HG03135 (cell line): ENCODE measurements at regions not wholly inside any gene's neighbourhood (a gene's known extent, or its start where the extent isn't known, plus 50 kb on each side); places are given as distances from the start of the nearest gene placed in this dataset.

ENCODE experiments used
- ATAC-seq: cut with Tn5 transposase; IDR thresholded peaks from one replicate; pipeline ENCODE4 v1.9.1; 2021; ENCODE audit warnings: mild to moderate bottlenecking, moderate library complexity; ENCODE audit not compliant: unreplicated experiment

- ATAC-seq: no peak
These were observed 533.8 kb upstream of the TMPRSS15 start for GRCh38 chr21:18937337-18937736.

DNA sequence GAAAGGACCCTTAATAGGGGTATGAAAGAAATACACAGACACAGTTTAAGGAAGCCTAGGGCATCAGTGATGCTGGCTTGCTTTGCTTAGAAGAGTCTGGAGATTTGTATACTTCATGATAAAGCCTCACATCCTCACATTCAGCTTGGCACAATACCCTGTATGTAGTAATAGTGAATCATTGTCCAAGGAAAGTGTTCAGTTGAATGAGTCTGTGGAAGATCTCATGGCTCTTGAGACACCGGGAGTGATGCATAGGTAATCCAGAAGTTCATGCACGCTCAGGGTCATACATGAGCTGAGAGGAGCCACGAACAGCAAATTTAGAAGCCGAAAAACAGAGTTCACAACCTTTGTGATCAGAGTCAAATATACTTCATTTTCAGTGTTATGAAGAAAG lies 537.2 kb upstream of the TMPRSS15 start:
- no peak for ATAC-seq

GRCh38 chr21:18950045-18950740 lies 546.6 kb upstream of the TMPRSS15 start:
- ATAC-seq: no peak

DNA sequence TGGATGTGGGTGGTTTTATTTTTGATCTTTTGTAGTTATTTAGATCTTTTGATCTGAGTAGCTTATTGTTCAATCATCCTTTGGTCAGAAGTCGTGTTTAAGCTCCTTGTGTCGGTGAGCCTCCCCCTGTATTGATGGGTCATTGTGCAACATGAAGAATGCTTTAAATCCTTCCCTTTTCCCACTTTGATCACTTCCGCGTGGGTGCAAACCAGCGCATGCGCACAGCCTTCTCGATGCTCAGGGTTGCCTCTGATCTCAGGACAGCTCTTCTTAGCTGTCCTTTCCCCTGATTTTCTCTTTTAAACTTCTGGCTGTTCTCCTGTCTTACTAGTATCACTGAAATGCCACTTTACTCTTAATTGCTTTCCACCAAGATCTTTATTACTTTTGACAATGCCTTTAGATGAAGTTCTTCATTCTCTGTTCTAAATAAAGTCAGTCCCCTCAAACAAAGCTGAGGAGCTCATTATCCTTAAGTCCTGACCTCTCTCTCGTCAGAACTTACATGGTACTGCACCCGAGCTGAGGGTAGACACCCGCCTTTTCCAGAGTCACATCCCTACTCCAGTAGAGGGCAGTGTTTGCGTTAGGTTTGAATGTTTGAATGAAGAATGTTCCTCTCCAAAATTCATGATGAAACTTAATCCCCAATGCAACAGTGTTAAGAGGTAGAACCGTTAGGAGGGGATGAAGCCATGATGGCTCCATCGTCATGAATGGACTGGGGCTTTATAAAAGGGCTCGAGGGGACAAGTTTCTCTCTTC lies 547.9 kb upstream of the TMPRSS15 start:
- ATAC-seq: no peak

DNA sequence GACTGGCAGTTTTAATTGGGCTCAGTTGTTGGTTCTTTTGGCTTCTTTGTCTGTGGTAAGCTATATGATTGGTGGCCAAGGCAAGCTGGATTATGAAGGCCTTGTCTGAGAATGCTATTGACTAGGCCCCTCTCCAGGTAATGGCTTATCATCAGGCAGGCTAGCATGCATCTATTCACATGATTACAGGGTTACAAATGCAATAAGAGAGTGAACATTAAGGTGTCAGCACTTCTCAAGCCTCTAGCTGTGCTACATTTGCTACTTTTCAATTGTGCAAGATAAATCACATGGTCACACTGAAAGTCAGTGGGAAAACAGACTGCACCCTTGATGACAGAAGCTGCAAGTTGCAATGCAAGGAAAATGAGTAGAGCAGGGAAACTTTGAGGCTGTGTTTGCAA lies 550.9 kb upstream of the TMPRSS15 start:
- ATAC-seq: no peak

GRCh38 chr21:18959817-18960216 lies 556.2 kb upstream of the TMPRSS15 start:
- no peak for ATAC-seq

DNA sequence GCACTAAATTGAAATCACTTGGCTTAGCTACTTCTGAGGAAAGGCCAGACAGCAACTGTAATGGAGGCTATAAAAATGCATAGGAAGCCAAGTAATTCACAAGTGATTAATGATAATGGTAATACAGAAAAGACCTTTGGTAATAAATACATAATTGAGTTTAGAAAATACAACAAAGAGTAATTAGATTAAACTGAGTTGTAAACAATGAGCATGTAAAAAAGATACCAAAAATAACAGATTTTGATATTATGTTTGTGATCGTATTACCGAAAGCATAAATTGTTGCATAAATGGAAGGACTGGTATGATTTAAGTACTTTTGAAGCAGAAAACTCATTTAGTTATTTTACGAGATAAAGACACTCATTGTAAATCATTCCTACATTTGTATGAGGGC lies 556.7 kb upstream of the TMPRSS15 start:
- ATAC-seq: no peak

GRCh38 chr21:18970416-18970815 lies 566.8 kb upstream of the TMPRSS15 start:
- ATAC-seq: no peak

DNA sequence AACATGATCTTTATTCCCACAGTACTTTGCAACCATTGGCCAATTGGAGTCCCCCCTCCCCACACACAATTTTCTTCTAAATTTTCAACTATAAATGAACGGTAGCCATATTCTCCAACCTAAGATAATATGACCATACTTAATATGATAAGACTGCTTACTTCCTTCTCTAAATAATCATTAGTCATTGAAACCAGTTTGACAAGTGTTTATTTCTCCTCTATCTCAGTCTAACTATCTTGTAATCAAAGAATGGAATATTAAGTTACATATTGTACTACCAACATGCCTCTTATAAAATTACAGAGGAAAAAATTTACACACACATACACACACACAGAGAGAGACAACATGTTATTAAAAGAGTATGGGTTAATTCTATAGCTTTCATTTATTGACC lies 567.4 kb upstream of the TMPRSS15 start:
- no peak for ATAC-seq

DNA sequence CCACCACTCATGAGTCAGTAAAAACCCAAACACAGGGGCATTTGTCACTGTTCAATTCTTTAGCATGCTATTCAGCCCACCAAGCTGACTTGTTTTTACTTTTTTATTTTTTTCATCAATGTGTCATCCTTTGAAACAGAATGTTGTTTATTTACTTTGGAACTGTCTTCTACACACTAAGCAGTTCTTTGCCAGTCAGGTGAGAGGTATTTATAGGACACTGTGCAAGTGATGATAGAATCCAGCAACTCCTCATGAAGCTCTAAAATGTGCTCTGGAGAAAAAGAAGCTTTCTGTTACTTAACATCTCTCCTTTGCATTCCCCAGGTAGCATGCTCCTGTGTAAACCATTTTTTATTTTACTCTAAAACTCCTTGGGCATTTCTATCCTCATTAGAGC lies 582.0 kb upstream of the TMPRSS15 start:
- ATAC-seq: no peak

DNA sequence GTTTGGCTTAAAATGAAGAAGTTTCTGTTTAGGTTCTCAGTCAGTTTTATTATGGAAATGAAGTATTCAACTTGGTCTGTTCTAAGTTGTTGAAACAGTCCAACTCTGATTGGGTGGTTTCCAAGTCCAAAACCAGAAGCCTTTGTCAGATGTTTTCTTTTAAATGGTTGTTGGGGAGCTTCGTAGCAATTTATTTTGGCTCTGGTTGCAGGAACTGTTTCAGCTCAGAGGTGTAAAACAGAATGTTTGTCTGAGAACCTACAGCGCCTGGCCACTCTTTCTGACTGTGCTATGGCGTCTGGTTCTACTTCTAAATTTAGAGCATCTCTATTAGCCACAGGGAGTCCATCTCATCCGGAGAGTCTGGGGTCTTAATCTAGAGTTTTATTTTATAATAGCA lies 582.6 kb upstream of the TMPRSS15 start:
- ATAC-seq: no peak

DNA sequence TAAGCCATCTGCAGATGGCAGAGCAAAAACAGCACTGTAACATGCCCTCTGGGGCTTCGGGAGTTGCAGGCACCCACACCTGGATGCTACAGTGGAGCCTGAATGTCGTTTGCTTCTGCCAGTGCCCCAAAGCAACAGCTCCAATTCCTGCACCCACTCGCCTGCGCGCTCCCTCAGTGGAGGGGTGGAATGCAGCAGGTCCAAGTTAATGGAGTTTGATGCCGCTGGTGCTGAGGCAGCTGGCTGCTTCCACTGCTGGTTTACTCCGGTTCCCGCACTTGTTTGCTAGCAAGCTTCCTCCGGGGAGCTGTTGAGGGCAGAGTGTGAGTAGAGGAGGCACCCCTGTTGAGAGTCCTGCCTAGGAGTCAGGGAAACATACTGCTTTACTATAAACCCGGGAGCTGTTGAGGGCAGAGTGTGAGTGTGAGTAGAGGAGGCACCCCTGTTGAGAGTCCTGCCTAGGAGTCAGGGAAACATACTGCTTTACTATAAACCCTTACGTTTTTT lies 584.0 kb upstream of the TMPRSS15 start:
- ATAC-seq: no peak

DNA sequence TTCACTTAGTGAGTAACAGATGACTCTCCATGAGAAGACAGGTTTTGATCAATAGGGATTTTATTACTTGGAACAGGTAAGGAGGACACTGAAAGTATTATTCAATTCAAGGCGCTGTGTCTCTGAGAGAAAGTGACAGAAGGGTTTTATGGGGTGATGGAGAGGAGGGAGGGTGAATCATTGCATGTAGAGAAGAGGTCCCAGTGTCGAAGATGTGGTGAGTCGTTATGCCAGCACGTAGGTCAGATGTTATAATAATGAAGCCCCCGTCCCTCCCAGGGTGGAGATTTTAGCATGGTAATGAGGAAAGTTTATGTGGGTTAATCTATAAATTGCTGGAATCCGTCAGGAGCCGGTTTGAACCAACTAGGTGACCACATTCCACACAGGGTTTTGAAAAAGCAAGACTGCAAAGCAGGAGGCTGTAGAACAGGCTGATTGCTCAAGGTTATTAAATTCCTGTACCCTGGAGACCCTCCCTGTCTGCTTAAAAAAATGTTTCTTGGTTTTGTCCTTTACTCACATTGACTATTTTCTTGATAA lies 586.4 kb upstream of the TMPRSS15 start:
- no peak for ATAC-seq

DNA sequence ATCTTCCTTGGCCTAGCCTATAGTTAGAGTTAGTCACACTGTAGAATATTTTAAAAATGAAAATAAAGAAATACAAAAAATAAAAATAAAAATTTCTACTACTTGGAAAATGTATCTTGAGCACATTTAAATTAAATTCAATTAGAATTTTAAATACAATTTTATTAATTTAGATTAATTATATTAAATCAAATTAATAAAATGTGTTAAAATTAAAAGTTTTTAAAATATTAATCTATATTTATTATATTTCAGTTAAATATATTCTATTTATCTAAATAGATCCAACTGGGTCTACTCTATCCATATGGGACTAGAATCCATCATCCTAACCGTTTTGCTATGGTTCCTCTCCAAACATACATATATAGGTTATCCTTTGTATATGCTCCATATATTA lies 588.3 kb upstream of the TMPRSS15 start:
- ATAC-seq: no peak

DNA sequence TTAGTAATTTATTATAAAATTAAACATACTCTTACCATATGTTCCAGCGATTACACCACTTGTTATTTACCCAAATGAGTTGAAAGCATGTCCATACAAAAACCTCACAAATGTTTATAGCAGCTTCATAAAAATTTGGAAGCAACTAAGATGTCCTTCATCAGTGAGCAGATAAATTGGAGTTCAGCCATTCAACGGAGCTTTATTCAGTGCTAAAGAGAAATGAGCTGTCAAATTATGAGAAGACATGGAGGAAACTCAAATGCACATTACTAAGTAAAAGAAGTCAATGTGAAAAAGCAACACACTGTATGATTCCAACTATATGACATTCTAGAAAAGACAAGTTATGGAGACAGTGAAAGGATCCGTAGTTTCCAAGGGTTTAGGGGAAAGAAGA lies 606.7 kb upstream of the TMPRSS15 start:
- no peak for ATAC-seq

- ATAC-seq: no peak
These were observed 607.4 kb upstream of the TMPRSS15 start for GRCh38 chr21:19010996-19011395.

- no peak for ATAC-seq
These were observed 607.9 kb upstream of the TMPRSS15 start for GRCh38 chr21:19011451-19011850.

- no peak for ATAC-seq
These were observed 610.3 kb upstream of the TMPRSS15 start for GRCh38 chr21:19013916-19014315.

- no peak for ATAC-seq
These were observed 614.9 kb upstream of the TMPRSS15 start for GRCh38 chr21:19018529-19018928.

- no peak for ATAC-seq
These were observed 619.4 kb upstream of the TMPRSS15 start for GRCh38 chr21:19022978-19023377.

DNA sequence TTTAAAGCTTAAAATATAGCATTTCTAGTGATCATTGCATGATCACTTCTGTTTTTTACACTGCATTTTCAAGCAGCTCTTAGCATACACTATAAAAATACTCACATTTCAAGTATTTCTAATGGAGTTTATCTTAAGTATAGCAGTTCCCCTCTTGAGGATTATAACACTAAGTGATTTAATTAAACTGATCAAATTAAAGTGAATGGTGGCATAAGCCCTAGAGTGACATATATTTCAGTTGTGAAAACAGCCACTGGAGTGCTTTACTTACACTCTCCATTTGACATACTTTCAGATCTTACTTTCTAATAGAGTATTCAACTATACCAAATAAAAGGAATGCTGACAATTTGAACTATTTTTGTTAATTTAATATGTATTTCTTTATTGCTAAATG lies 623.3 kb upstream of the TMPRSS15 start:
- no peak for ATAC-seq

DNA sequence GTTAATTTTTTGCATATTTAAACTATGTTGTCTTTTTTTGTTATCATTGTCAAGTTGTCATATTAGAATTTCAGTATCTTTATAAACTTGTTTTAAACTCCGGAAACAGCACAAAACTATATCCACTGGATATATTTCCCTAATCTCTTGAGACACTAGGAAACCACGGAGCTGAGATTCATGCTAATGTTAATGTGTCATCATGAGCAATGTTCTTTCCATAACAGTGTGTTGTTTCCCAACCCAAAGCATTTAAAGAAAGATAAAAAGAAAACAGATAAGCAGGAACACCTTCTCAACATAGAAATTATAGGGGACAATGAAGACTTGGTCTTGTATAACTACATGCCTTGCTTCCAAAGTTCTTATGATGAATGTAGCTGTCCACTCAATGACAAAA lies 626.2 kb upstream of the TMPRSS15 start:
- no peak for ATAC-seq
